A549 (cell line): ENCODE measurements at regions not wholly inside any gene's neighbourhood (a gene's known extent, or its start where the extent isn't known, plus 50 kb on each side); places are given as distances from the start of the nearest gene placed in this dataset.

Experiments used
- ATAC-seq, 2 experiments: fragments of 200-7000 bp in 1 of 2; fragments of >200 bp in 1 of 2; cut with Nextera tagmentation in 1 of 2; cut with Tn5 transposase in 1 of 2; 3 replicates each; pipeline versions ENCODE4 v1.8.0 to v1.9.1; 2018 to 2020; ENCODE audit warnings: mild to moderate bottlenecking in 1 of 2, moderate library complexity in 1 of 2
- CTCF ChIA-PET: fragments of 300-600 bp; sonication (Branson Sonifier 250); formaldehyde crosslinking; extraction: SDS; loops from one replicate; lab custom pipeline; 2021; ENCODE audit warnings: antibody characterized with exemption, inconsistent platforms; lab: Yijun Ruan, JAX
- POLR2A ChIA-PET: fragments of 350-600 bp; formaldehyde crosslinking; extraction: SDS; loops from one replicate; lab custom pipeline; 2021; ENCODE audit warnings: antibody characterized with exemption, inconsistent platforms; lab: Yijun Ruan, JAX
- DNase-seq, 2 experiments: peaks; one replicate each; pipeline versions ENCODE4 v3.0.0 to v3.0.0-alpha.2; 2011 to 2016; ENCODE audit warnings: low read depth in 1 of 2, low spot score in 1 of 2
- FAIRE-seq: peaks from 2 replicates; lab custom pipeline; 2011; peaks lifted over from hg19 to GRCh38; lab: Jason Lieb, UNC
- H3K27ac ChIP-seq, 2 experiments: fragments of >200 bp; sonication (Bioruptor Twin); formaldehyde crosslinking; 3 replicates each; pipeline ENCODE4 v1.5.1; 2016 to 2017
- H3K4me1 ChIP-seq: fragments of >200 bp; sonication (Bioruptor Twin); formaldehyde crosslinking; 3 replicates; pipeline ENCODE4 v1.6.1; 2016
- H3K4me2 ChIP-seq: fragments of >200 bp; sonication (Bioruptor Twin); formaldehyde crosslinking; 3 replicates; pipeline ENCODE4 v1.6.1; 2016
- H3K4me3 ChIP-seq: fragments of >200 bp; sonication (Bioruptor Twin); formaldehyde crosslinking; 3 replicates; pipeline ENCODE4 v1.5.1; 2016
- H3K9me3 ChIP-seq: fragments of >200 bp; sonication (Bioruptor Twin); formaldehyde crosslinking; 3 replicates; pipeline ENCODE4 v1.6.1; 2016
- BCL3 ChIP-seq: fragments of >200 bp; sonication (Bioruptor Twin); formaldehyde crosslinking; IDR thresholded peaks from 3 replicates; pipeline ENCODE4 v1.6.1; 2016
- CBX8 ChIP-seq: fragments of 200-600 bp; sonication (generic); IDR thresholded peaks from 2 replicates; pipeline ENCODE4 v1.6.1; 2016
- CEBPB ChIP-seq, 2 experiments: fragments of >200 bp in 1 of 2; sonication (Bioruptor Twin) in 1 of 2; formaldehyde crosslinking in 1 of 2; IDR thresholded peaks; 2 replicates each; pipeline ENCODE4 v1.6.1; 2012 to 2016
- E2F6 ChIP-seq: IDR thresholded peaks from 2 replicates; pipeline ENCODE4 v1.6.1; 2012; ENCODE audit warnings: low read depth, borderline replicate concordance
- EHF ChIP-seq: fragments of 250-450 bp; sonication (Bioruptor Pico); IDR thresholded peaks from 2 replicates; pipeline ENCODE4 v1.5.0; 2020; ENCODE audit warnings: mild to moderate bottlenecking
- EP300 ChIP-seq, 2 experiments: fragments of >200 bp; sonication (Bioruptor Twin); formaldehyde crosslinking; IDR thresholded peaks; 2 replicates in 1 of 2; 3 replicates in 1 of 2; pipeline ENCODE4 v1.6.1; 2016 to 2017
- FOSB ChIP-seq: fragments of 250-450 bp; sonication (Bioruptor Pico); IDR thresholded peaks from 2 replicates; pipeline ENCODE4 v1.5.0; 2020; ENCODE audit warnings: mild to moderate bottlenecking, moderate library complexity
- HEYL ChIP-seq: fragments of 250-450 bp; sonication (Bioruptor Pico); IDR thresholded peaks from 2 replicates; pipeline ENCODE4 v1.8.0; 2021; ENCODE audit warnings: mild to moderate bottlenecking, moderate library complexity
- HMGXB4 ChIP-seq: fragments of 250-450 bp; sonication (Bioruptor Pico); IDR thresholded peaks from 2 replicates; pipeline ENCODE4 v1.5.0; 2021; ENCODE audit warnings: mild to moderate bottlenecking, moderate library complexity, borderline replicate concordance
- HOXA7 ChIP-seq: fragments of 250-450 bp; sonication (Bioruptor Pico); IDR thresholded peaks from 2 replicates; pipeline ENCODE4 v1.5.0; 2020; ENCODE audit warnings: mild to moderate bottlenecking, moderate library complexity
- JUNB ChIP-seq: fragments of >200 bp; sonication (Bioruptor Twin); formaldehyde crosslinking; IDR thresholded peaks from 2 replicates; pipeline ENCODE4 v1.6.1; 2016
- MAFK ChIP-seq: fragments of 450-650 bp; IDR thresholded peaks from 2 replicates; pipeline ENCODE4 v1.6.1; 2014; ENCODE audit not compliant: partially characterized antibody
- MAX ChIP-seq: IDR thresholded peaks from 2 replicates; pipeline ENCODE4 v1.6.1; 2012
- NFE2L2 ChIP-seq: fragments of 150-350 bp; conservative IDR thresholded peaks from 2 replicates; pipeline ENCODE4 v1.6.1; 2014; ENCODE audit warnings: low read length
- NR3C1 ChIP-seq: fragments of >200 bp; sonication (Bioruptor Twin); formaldehyde crosslinking; IDR thresholded peaks from 3 replicates; pipeline ENCODE4 v1.6.1; 2017
- PBX3 ChIP-seq: IDR thresholded peaks from 2 replicates; pipeline ENCODE4 v1.6.1; 2012
- POLR2A ChIP-seq: IDR thresholded peaks from 2 replicates; pipeline ENCODE4 v1.6.1; 2012; ENCODE audit warnings: mild to moderate bottlenecking, low read length
- RAD21 ChIP-seq, 2 experiments: fragments of >200 bp in 1 of 2; sonication (Bioruptor Twin) in 1 of 2; formaldehyde crosslinking in 1 of 2; IDR thresholded peaks in 1 of 2; conservative IDR thresholded peaks in 1 of 2; 2 replicates in 1 of 2; 3 replicates in 1 of 2; pipeline ENCODE4 v1.6.1; 2012 to 2018; ENCODE audit warnings: inconsistent platforms in 1 of 2
- RNF2 ChIP-seq: fragments of 200-600 bp; sonication (generic); IDR thresholded peaks from 2 replicates; pipeline ENCODE4 v1.6.1; 2016; ENCODE audit warnings: low read depth, mild to moderate bottlenecking, antibody characterized with exemption, moderate library complexity, borderline replicate concordance
- ZNF302 ChIP-seq: fragments of 250-450 bp; sonication (Bioruptor Pico); IDR thresholded peaks from 2 replicates; pipeline ENCODE4 v1.9.0; 2021; ENCODE audit warnings: inconsistent platforms, mild to moderate bottlenecking, moderate library complexity
- whole genome bisulfite sequencing: methylation state at CpG from one replicate; pipeline ENCODE4 v1.1.6; 2017; ENCODE audit errors: missing lambda C conversion rate; 5-methylcytosine and 5-hydroxymethylcytosine counted together
- TF ChIP-seq, protein P1 (sequence below): fragments of 250-450 bp; sonication (Bioruptor Pico); IDR thresholded peaks from 2 replicates; pipeline ENCODE4 v1.5.0; 2020; ENCODE audit warnings: low read depth, mild to moderate bottlenecking, moderate library complexity
- TF ChIP-seq, protein P2 (sequence below): fragments of >200 bp; sonication (Bioruptor Twin); formaldehyde crosslinking; IDR thresholded peaks from 3 replicates; pipeline ENCODE4 v1.5.1; 2016

DNA sequence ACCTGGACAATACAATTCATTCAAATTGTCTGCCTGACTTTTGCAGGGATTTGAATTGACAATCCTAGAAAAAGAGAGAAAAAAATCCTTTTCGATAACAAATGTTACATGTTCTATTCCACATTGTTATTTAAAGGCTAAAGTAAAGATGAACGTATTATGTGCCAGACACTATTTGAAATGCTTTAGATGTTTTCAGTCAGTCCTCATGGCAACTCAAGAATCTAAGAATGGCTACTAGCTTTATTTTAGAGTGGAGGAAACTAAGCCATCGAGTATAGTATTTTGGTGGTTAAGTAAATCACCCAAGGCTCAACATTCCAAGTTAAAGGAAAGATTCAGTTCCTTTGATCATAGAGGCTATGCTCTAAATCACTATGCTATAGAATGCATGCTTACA is 558.6 kb upstream of the MAN1A1 start:
- DNase-seq: no peak
- no peak for FAIRE-seq
- Histone ChIP-seq H3K4me1 (no peaks in the 10 kb centered on the region), H3K4me2 (no peak overlapping the region), H3K9me3 (no peaks in the 10 kb centered on the region), H3K4me3 (no peak overlapping the region), H3K27ac (no peak overlapping the region)
- ChIA-PET CTCF (interaction anchor here (0.6 kb wide), 2 partner anchors 79 to 688 kb away, joined by 3 read pairs; no protein-coding TSS in a partner anchor), POLR2A (no interaction called here)
- no peak for TF ChIP-seq NR3C1
- no peak for TF ChIP-seq NFE2L2
- no peak for TF ChIP-seq CEBPB (IDR thresholded peaks at IDR 0.05)
- no peak for TF ChIP-seq MAFK
- no peak for TF ChIP-seq MAX
- no peak for TF ChIP-seq HOXA7 (CRISPR knock-in tag)
- TF ChIP-seq, protein P1, sequence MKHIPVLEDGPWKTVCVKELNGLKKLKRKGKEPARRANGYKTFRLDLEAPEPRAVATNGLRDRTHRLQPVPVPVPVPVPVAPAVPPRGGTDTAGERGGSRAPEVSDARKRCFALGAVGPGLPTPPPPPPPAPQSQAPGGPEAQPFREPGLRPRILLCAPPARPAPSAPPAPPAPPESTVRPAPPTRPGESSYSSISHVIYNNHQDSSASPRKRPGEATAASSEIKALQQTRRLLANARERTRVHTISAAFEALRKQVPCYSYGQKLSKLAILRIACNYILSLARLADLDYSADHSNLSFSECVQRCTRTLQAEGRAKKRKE (CRISPR knock-in tag): no peak
- TF ChIP-seq PBX3: no peak
- TF ChIP-seq BCL3: no peak
- no peak for TF ChIP-seq ZNF302 (CRISPR knock-in tag)
- TF ChIP-seq, protein P2, sequence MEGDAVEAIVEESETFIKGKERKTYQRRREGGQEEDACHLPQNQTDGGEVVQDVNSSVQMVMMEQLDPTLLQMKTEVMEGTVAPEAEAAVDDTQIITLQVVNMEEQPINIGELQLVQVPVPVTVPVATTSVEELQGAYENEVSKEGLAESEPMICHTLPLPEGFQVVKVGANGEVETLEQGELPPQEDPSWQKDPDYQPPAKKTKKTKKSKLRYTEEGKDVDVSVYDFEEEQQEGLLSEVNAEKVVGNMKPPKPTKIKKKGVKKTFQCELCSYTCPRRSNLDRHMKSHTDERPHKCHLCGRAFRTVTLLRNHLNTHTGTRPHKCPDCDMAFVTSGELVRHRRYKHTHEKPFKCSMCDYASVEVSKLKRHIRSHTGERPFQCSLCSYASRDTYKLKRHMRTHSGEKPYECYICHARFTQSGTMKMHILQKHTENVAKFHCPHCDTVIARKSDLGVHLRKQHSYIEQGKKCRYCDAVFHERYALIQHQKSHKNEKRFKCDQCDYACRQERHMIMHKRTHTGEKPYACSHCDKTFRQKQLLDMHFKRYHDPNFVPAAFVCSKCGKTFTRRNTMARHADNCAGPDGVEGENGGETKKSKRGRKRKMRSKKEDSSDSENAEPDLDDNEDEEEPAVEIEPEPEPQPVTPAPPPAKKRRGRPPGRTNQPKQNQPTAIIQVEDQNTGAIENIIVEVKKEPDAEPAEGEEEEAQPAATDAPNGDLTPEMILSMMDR: no peak
- TF ChIP-seq POLR2A: no peak
- no peak for TF ChIP-seq RAD21 (conservative IDR thresholded peaks at IDR 0.05 in 1 of 2, IDR thresholded peaks at IDR 0.05 in 1 of 2)
- TF ChIP-seq FOSB (CRISPR knock-in tag): no peak
- ATAC-seq: no peak
- 9% methylated on average over 3 of the region's 3 CpGs for WGBS

DNA sequence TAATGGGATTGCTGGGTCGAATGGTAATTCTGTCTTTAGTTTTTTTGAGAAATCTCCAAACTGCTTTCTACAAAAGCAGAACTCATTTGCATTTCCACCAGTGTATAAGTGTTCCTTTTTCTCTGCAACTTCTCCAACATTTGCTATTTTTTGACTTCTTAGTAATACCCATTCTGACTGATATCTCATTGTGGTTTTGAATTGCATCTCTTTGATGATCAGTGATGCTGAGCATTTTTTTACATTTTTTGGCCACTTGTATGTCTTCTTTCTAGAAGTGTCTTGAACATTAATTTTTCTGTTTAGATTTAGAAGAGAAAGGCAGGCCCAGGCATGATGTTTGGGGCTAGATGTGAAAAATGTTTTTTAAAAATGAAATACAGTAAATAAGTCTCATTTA is 553.1 kb upstream of the MAN1A1 start:
- Histone ChIP-seq H3K4me1 (no peaks in the 10 kb centered on the region), H3K4me3 (no peak overlapping the region), H3K27ac (no peak overlapping the region), H3K9me3 (no peaks in the 10 kb centered on the region), H3K4me2 (no peak overlapping the region)
- 0% methylated on average over 1 of the region's 1 CpG for WGBS
- ChIA-PET CTCF (interaction anchor here (0.5 kb wide), 1 partner anchor 1017 kb away, joined by 3 read pairs; no protein-coding TSS in a partner anchor), POLR2A (no interaction called here)
- FAIRE-seq (no peak), DNase-seq (no peak), ATAC-seq (no peak)
- TF ChIP-seq ZNF302 (CRISPR knock-in tag): no peak
- no peak for TF ChIP-seq CBX8
- TF ChIP-seq HEYL: no peak
- no peak for TF ChIP-seq EP300 (IDR thresholded peaks at IDR 0.05)
- no peak for TF ChIP-seq EHF (CRISPR knock-in tag)
- no peak for TF ChIP-seq CEBPB (IDR thresholded peaks at IDR 0.05)
- no peak for TF ChIP-seq HMGXB4 (CRISPR knock-in tag)
- no peak for TF ChIP-seq BCL3
- TF ChIP-seq RNF2: no peak
- TF ChIP-seq JUNB: no peak
- no peak for TF ChIP-seq POLR2A
- TF ChIP-seq E2F6: no peak
